ENCODE measurements at regions not wholly inside any gene's neighbourhood (a gene's known extent, or its start where the extent isn't known, plus 50 kb on each side); places are given as distances from the start of the nearest gene placed in this dataset.

DNA sequence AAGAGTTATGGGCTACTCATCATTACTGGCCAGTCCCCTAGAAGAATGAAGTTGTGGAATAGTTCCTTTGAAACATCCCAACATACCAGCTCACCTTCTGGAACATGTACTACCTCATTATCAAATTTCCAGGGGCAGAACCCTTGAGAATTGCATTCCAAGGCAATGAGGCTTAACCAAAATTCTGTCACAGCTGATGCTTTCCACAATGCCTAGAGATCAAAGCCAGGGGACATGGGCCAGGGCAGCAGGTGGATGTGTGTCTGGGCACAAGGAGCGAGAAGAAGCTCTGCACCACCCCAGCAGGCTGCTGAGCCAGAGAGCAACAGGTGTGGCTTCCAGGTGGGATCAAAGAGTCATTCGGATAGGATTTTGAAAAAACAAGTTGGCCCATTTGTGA, 362.1 kb downstream of the EFNB2 start:
- no peak for DNase-seq (ENCODE audit: low spot score)

DNA sequence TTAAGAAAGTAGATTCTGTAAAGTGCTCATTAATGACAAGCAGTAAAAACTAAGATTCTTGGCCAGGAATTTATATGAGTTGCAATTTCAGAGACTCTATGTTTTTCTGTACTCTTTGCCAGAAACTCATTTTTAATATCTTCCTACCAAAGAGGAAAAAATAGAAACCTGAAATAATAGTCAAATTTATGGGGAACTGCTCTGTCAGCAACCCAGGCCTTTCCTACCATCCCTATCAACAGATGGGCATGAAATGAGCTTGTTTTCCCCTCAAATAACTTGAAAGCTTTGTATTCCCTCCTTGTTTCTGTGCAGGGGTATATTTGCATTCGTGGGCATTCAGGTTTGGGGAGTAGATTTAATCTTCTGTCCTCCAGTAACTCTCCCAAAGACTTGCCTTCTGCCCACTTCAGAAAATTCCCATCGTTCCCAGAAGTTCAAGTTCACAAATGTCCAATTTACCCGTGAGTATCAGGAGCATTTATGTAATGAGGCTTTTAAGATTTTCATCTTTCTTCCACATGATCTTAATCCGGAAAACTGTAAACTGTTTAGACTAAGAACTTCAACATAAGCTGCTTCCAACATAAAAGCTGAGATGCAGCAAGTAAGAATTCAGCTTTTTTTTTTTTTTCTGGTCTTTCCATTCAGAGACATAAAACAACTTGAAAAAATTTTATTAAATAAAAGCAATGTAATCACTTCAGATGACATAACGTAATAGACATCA, 363.1 kb downstream of the EFNB2 start:
- DNase-seq (ENCODE audit: low spot score) = no peak

DNA sequence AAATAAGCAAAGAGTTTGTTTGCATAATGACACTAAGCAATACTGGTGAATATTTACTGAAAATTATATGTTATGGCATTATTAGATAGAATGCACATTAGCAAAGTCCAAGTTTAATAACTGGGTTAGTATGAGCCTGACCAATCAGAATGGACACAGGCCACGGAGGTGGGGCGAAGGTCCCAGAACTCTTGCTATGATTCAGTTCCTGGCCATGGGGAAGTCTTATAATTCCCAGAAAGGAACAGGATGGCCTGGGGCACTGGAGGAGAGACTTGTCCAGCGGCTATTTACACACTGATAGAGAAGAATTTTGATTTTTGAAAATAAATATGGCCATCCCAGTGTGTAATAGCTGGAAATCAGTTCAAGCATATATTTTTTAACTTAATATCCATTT, 372.0 kb downstream of the EFNB2 start:
- DNase-seq (ENCODE audit: low spot score) = no peak

DNA sequence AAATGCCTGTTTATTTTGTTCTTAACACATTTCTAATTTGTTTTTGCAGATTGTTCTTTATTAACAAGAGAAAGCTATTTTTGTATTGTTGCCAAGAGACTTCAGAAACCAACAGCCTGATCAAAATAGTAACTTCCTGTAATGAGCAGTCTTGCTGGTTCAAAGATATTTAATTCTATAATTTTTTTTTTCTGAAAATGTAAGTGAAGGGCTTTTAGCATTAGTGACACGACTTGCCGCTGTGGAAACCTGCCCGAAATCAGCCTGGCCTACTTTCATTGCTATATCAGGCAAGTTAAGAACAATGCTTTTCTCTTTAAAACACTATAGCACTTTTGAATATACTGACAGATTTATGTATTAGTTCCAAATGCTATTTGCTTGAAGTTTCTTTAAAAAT, 374.3 kb downstream of the EFNB2 start:
- DNase-seq (ENCODE audit: low spot score) = no peak

DNA sequence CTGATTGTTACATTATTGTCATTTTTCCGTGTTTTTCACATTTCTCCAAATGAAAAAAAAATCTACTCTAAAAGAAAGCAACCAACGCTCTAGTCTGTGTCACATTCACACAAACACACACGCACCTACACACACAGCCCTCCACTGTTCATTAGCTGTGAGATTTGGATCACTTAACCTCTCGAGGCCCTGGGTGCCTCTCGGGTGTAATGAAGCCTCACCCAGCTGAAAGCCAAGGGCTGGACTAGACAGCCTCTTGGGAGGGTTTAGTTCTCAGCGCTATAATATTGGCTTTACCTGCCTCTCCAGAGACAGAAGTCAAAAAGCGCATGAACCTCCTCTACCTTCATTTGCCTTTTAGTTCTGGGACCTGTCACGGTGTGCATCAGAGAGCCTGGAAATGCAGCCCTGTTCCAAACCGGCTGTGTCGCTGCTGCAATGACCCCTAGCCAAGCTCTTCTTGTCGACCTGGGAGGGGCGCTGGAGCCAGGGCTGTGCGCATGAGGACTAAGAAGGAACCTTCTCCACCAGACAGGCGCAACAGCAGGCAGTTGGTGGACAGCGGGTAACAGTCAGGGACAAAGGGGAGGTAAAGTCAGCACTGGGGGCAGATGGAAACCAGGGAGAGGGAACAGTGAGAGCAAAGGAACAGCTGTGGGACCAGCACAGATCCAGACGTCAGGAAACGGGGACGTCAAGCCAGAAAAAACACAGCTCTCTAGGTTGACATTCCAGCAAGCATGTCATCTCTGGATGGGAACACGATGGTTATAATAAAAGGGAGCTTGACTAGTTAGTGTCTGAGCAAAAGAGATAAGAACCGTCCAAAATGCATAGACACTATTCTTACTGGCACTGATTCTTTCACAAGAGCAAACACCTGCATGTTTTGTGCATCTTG, 375.9 kb downstream of the EFNB2 start:
- DNase-seq (ENCODE audit: low spot score) = no peak

DNA sequence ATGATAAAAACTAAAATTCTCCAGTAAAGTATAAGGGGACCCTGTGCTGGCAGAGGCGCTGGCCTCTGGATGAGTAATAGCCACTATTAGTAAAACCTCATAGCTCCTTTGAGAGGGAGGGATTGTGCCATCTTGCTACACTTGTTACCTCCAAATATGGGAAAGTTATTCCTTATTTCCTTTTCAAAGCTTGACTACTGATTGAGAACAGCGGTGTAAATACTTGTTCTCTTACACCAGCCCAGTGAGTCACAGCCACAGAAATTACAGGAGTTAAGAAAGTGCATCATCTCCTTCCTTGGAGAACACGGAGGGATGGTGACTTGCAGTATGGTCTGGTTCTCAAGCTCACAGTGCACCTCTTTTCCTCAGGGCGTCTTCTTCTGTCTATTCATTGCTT, 379.0 kb downstream of the EFNB2 start:
- DNase-seq (ENCODE audit: low spot score) = no peak

DNA sequence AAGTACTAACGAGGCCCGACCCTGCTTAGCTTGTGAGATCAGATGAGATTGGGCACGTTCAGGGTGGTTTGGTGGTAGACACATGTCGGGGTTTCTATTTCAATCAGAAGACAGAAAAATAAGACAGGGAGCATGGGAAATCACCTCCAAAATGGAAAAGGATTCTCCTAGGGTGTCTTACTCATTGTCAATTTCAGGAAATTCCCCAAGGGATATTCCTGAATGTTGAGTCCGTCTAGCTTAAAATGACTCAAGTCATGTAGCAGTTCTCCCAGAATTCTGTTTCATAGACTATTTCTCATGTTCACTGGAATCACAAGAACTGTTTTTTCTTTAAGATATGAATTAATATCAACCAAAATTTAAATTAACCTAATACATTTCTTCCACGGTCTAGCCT, 380.1 kb downstream of the EFNB2 start:
- DNase-seq (ENCODE audit: low spot score) = no peak

DNA sequence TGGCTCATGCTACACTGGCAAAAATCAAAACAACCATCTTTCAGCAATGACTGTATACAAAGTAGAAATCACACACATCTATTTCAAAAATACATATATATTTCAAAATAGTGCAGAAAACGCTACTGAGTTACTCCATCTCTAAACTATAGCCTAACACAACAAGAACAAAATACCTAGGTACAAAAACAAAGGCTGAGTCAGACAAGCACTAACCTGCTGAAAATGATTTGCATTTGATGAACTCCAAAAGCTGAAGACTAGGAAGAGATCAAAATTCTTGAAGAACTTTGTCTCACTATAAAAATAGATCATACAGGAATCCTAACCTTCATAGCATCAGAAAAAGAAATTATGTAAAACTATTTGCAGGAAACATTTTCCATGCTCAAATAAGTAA, 381.6 kb downstream of the EFNB2 start:
- no peak for DNase-seq (ENCODE audit: low spot score)

DNA sequence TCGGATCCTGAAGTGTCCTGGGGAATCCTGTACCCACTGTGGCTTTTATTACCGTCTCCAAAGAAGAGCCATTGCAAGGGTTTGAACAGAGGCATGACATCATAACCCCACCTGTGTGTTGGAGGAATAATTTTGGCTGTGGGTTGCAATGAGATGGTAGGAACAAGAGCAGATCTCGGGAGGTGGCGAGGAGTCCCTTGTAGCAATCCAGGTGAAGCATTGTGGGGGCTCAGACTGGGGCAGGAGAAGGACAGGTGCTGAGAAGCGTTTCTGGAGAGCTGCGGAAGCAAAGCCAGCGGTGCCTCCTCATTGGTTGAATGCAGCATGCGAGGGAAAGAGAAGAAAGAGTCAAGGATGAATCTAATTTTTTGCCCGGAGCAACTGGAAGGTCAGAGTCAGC, 382.4 kb downstream of the EFNB2 start:
- no peak for DNase-seq (ENCODE audit: low spot score)

DNA sequence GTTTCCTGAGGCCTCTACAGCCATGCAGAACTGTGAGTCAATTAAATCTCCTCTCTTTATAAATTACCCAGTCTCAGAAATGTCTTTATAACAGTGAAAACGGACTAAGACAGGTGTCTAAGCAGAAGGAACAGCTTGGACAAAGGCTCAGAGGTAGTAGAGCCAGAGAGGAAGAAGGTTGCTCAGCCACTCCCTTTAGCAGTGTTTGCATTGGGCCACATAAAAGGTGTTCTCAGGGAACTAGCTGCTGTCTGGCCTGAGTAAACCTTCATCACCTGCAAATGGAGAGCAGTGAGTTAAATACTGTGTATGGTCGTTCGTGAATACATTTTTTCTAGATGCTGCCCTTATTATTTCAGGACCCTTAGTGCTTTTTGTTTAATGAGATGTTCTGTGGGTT, 383.4 kb downstream of the EFNB2 start:
- DNase-seq (ENCODE audit: low spot score) = no peak

DNA sequence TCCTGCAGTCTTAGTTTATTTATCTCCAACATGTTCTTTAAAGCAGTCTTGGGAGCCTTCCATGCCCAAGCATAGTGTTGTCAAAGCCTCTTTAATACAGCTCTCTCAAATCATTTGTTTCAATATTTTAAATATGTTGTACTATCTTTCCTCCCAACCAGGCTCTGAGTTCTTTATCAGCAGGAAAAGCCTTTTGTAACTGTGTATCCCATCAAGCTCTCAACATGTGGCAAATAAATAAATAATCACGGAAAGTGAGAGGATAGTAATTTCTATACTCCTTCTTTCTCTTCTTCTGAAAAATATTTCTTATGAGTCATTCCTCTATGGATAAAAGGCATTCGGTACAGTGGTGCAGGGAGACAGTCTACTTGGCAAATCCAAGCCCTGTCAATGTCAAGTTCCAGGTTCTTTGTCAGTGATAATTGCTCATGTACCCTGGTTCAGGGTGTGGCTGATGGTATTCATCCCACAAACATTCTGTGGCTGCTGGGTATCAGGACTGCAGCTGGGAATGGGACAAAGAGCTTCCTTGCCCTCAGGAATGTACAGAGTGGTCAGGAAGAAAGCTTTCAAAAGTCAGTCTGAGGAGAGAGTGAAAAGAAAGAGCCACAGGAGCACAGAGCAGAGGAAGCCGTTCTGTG, 384.3 kb downstream of the EFNB2 start:
- DNase-seq (ENCODE audit: low spot score) = no peak

DNA sequence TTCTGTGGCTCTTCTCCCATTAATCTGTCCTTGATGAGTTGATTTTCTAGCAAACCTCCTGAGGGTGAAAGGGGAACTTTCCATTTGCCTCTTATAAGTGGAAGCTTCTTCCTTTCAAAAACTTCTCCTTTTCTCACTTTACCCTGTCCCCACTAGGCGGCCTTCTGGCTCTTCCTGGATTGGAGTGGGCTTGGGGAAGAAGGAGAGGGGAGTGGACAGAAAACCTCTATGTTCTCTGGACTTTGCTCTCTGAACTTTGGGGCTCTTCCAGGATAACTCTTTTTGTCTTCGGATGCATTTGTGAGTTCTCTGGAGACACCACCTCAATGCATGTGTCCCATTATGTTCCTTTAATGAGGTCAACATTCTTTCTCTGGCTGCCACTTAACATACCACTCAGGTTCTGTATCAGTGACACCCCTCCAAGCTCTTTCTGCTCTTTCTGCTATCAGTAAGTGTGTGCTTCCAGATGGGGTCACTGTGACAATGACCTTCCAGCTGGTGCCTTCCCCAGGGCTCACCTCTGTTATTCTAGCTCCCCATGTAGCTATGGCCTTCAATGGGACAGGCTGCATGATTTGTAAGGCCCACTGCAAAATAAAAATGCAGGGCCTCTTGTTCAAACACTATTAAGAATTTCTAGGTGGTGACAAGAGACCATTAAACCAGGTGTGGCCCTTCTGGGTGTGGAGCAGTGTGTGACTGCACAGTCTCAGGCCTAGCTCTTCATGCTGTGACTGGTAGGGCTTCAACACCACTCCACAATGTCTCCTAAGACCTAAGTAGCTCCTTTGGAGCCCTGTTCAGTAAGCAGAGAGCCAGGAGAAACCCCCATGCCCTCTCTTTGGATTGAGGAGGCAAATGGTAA, 389.2 kb downstream of the EFNB2 start:
- no peak for DNase-seq (ENCODE audit: low spot score)

DNA sequence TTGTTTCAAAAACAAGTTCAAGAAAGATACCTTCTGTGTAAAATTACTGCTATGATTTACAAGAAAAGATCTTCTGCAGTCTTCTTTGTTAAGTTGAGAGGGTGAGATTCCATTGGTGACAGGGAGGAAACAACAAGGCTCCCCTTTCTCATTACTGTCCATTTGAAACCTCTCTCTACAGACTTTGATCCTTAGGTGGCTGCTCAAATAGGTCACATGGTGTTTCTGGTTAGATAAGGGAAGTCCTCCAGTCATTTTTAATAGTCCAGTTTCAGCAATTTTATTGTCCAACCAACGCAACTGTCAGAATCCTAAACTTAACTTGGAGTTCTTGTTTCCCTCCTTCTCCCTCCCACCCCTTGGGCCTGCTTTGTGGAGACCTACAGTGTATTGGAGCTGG, 390.4 kb downstream of the EFNB2 start:
- DNase-seq (ENCODE audit: low spot score) = no peak

DNA sequence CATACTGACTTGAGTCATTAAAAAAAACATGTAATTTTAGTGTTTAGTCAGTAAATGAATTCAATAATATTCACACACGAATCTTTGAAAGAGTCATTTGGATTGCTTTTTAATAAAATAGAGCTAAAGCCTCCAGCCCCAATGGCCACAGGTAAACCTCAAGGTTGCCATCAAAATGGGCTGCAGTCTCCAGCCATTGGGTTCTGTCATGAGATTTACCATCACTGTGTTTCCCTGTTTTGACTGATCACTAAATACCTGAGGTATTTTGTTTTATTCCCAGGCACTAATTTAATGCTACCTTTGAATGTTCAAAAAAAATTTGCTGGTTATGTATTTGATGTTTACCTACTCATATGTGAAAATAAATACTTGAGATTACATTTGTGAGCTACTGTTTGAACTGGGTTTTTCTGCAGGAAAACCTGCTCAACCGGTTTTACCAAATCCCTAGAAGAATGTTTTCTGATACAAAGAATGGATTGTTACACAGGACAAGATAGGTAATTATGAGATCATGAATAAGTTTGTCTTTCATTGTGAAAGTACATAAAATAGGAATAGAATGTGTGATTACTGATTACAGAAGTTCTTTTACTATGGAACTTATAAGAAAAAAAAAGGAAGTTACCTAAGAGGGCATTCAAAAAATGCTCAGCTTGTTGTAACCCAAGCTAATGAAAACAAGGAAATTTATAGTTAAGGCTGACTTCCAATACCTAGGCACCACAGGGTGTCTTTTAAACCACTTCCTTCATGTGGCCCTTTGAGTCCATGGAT, 391.3 kb downstream of the EFNB2 start:
- DNase-seq (ENCODE audit: low spot score) = no peak

DNA sequence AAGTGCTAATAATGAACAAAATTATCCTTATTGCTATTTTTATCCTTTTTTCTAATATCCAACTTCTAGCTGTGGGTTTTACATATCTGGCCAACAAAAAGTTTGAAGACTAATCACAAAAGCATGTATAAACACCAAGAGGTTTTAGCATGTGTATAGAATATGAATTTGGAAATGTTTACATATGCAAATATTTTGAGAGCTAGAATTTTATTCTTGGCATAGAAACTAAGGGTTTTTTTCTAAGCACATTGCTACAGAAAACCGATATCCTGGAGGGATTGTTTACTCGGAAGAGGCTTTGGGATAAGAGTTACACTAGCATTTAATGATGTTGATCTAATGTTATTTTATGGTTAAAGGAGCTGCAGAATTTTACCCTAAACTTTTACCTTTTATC, 392.1 kb downstream of the EFNB2 start:
- DNase-seq (ENCODE audit: low spot score) = no peak

DNA sequence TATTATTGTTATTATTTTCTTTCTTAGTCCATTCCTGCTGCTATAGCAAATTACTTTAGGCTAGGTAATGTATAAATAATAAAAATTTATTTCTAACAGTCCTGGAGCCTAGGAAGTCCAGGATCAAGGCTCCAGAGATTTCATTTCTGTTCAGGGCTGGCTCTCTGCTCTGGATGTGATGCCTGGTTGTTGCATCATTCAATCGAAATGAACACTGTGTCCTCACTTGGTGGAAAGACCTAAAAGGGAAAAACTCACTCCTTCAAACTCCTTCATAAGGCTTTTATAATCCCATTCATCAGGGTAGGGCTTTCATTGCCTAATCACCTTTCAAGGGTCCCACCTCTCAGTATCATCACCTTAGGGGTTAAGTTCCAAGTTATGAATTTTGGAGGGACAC, 395.0 kb downstream of the EFNB2 start:
- no peak for DNase-seq (ENCODE audit: low spot score)

DNA sequence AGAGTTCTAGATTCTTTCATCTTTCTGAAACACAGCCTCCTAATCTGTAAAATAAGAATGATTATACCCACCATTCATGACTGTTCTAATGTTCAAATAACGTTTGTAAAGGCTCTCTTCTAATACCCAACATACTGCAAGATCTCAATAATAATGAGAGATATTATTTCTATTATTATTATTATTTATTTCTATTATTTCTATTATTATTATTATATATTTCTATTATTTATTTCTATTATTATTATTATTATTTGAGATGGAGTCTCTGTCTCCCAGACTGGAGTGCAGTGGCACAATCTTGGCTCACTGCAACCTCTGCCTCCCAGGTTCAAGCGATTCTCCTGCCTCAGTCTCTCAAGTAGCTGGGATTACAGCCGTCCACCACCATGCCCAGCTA, 395.5 kb downstream of the EFNB2 start:
- no peak for DNase-seq (ENCODE audit: low spot score)

DNA sequence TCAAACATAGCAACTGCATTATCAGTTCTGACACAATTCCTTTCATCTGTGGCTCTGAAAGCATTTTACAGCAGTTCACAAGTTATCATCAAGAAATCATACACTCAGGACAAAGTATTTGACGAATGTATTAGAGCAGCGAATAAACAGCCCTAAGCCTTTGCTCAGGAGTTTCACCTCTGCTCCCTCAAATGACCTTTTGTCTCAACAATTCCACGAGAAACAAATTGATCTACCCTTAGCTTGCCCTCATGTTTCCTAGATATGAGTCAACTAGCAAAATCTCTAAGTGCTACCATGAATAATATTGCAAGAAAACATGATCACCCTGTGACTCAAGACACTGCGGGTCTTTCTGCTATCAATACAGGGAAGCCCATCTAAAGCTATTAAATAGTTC, 396.1 kb downstream of the EFNB2 start:
- no peak for DNase-seq (ENCODE audit: low spot score)

DNA sequence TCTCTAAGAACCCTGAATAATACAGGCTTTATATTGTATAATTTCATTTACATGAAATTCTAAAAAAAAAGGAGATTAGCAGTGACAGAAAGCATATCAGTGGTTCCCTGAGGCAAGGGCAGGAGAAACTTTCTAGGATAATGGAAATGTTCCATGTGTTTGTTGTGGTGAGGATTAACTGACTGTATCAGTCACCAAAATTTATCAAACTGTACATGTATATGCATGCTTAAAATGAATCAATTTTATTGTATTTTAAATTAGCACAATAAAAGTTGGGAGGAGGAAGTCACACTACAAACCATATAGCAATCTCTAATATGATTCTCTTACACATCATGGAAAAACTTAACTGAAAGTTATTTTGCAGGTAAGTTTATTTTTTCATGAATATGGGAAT, 396.8 kb downstream of the EFNB2 start:
- no peak for DNase-seq (ENCODE audit: low spot score)

DNA sequence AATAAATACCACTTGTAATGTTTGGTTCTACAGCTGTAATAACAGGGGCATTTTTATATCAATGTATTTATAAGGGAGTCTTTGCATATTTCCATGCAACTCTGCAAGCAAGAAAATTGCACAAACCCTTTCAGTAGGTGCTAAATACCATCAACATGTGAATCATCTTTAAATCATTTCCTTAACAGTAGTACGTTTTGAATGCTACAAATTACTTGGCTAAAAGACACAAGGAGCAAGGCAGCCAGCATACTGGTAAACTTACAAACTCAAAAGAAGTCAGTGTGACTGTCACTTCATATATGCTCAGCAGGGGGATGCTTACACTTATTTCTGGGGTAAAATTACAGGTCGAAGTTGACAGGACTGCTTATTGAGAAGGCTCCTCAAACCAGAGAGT, 402.4 kb downstream of the EFNB2 start:
- no peak for DNase-seq (ENCODE audit: low spot score)

DNA sequence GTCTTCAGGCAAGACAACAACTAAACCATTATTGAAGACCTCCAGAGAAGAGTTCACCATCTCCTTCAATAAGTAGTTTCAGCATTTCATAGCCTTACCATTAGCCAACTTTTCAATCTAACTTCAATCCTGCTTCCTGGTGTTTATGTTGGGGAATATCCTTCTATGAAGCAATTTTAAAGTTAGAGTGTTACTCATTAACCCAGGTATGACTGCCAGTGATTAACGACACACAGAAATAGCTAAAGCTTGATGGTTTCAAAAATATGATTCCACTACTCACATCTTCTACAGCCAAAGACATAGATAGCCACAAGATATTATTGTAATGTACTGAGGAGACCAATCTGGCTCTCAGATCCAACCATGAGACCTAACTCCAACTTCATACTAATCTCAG, 403.2 kb downstream of the EFNB2 start:
- no peak for DNase-seq (ENCODE audit: low spot score)

Measured in hematopoietic multipotent progenitor cell treated with erythropoietin and hydrocortisone succinate and interleukin-3 and kit ligand, for 17 days (in vitro differentiated cells).